Stimulated activated CD4-positive, alpha-beta T cell treated with anti-CD3 and anti-CD28 coated beads, Interleukin-4, amount 100 ng/mL, for 24 hours (primary cell): ENCODE measurements at regions not wholly inside any gene's neighbourhood (a gene's known extent, or its start where the extent isn't known, plus 50 kb on each side); places are given as distances from the start of the nearest gene placed in this dataset.
"Not testable (repeated sequence)": the region's sequence is repeated elsewhere in the genome, so short reads cannot be mapped to it uniquely, and the experiment has no call there.

ENCODE experiments used
- DNase-seq: peaks from one replicate; pipeline ENCODE4 v3.0.0-alpha.2; 2020

GRCh38 chr15:30845536-30845935 lies 58.2 kb upstream of the FAN1 start:
- DNase-seq, result not testable (repeated sequence)
